ENCODE measurements at regions not wholly inside any gene's neighbourhood (a gene's known extent, or its start where the extent isn't known, plus 50 kb on each side); places are given as distances from the start of the nearest gene placed in this dataset.

DNA sequence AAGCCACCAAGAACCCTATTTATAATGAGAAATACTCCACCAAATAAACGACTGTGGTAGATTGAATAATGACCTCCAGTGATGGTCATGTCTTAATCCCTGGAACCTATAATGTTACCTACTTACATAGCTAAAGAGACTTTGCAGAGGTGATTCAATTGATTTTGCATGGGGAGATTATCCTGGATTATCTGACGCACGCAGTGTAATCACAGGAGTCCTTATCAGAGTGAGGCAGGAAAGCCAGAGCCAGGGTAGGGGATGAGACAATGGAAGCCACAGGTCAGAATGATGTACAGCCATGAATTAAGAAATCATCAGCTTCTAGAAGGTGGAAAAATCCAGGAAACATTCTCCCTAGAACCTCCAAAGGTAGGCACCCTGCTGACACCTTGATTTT is 286.4 kb upstream of the SP4 start:
- TF ChIP-seq MAX (IDR thresholded peaks at IDR 0.05): no peak
- no peak for TF ChIP-seq EP300 (IDR thresholded peaks at IDR 0.05; ENCODE audit: borderline replicate concordance)
- no peak for TF ChIP-seq TAF1 (IDR thresholded peaks at IDR 0.05; ENCODE audit: low read depth)
- TF ChIP-seq REST (IDR thresholded peaks at IDR 0.05; ENCODE audit: low read depth): no peak
- no peak for TF ChIP-seq USF1 (IDR thresholded peaks at IDR 0.05)
- TF ChIP-seq ZBTB7A (IDR thresholded peaks at IDR 0.05; ENCODE audit: low read depth): no peak
- TF ChIP-seq EGR1 (IDR thresholded peaks at IDR 0.05): no peak
- no peak for TF ChIP-seq YY1 (IDR thresholded peaks at IDR 0.05; ENCODE audit: low read depth)
- TF ChIP-seq FOXM1 (IDR thresholded peaks at IDR 0.05; ENCODE audit: borderline replicate concordance, low read depth): no peak
- no peak for TF ChIP-seq RAD21 (IDR thresholded peaks at IDR 0.05; ENCODE audit: low read depth)
- no peak for TF ChIP-seq TCF12 (IDR thresholded peaks at IDR 0.05; ENCODE audit: low read depth)
- TF ChIP-seq NFIC (IDR thresholded peaks at IDR 0.05): no peak
- TF ChIP-seq CREB1 (IDR thresholded peaks at IDR 0.05; ENCODE audit: low read depth): no peak
